ENCODE measurements at regions not wholly inside any gene's neighbourhood (a gene's known extent, or its start where the extent isn't known, plus 50 kb on each side); places are given as distances from the start of the nearest gene placed in this dataset.

DNA sequence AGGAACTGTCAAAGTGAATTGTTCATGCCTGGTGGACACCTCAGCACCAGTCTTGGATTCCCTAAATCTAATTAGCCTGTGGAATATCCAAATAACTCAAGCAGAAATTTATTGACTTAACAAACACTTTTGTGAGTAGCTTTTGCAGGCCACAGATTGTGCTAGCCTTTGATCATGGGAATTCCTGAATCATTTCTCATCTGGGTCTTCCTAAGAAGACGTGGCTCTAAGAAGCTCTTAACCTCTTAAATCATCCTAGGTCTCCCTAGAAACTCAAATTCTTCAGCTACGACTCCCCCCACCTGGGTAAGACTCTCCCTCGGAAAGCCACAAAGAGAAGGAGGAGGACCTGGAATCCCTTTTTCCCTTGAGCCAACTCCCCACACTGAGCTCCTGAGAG, 53.8 kb upstream of the PSEN2 start:
- no peak for DNase-seq

DNA sequence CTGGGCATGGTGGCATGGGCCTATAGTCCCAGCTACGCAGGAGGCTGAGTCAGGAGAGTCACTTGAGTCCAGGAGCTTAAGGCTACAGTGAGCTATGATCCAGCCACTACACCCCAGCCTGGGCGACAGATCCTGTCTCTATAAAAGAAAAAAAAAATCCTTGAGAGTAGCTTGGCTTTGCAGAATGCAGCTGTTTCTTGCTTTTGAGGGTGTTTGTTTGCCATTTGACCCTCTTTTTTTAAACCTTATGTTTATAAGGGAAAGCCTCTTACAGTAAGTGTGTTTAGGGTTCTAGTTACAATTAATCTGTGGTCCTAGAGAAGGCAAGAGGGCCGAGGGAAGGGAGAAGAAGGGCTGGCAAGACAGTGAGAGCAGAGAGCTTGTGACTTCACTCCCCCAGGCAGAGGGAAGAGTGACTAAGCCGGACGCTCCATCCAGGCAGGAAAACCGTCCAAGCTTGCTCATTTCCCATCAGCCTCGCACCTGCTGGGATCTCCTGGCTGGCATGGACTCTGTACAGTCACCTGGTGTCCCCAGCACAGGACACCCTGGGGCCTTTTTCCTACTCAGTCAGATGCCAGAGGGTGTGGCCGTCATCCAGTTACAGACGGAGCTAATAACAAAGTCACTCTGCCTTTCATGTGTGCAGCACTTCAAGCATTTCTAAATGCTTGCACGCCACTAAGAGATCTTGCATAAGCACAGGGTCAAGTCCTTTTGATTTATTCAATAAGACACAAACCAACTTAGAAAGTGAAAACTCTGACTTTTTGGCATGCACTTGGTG, 55.5 kb upstream of the PSEN2 start:
- DNase-seq: no peak

DNA sequence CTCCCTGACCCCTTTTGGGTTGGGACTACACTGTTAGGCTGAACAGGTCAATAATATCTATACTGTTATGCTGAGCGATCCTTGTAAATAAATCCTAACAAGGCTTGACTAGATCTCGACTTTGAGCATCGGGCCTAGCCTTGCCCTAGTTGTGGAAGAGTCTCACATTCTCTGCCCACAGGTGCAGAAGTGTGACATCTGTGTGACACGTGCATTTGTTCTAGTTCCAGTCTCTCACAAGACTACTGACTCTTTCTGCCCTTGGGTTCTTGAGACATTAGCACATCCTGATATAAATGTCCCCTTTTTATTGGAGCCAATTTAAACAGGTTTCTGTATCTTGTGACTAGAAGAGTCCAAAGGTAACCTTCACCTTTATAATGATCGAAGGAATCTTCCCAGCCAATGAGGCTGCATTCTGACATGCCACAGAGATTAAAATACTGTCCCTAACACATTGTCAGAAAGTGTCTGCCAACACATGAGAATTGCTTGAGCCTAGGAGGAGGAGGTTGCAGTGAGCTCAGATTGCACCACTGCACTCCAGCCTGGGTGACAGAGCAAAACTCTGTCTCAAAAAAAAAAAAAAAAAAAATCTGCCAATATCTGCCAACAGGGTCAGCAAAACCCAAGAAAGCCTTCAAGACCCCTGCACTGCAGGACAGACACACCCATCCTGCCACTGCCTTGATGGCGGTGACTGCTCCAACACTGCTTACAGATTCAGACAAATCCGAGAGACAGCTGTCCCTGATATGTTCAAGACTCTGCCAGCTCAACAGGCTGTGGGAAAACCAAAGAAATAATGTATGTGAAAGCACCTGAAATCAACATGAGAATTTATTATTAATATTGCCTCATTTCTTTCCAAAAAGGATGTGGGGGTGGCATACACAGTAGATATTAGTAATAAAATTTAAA, 56.5 kb upstream of the PSEN2 start:
- no peak for DNase-seq

DNA sequence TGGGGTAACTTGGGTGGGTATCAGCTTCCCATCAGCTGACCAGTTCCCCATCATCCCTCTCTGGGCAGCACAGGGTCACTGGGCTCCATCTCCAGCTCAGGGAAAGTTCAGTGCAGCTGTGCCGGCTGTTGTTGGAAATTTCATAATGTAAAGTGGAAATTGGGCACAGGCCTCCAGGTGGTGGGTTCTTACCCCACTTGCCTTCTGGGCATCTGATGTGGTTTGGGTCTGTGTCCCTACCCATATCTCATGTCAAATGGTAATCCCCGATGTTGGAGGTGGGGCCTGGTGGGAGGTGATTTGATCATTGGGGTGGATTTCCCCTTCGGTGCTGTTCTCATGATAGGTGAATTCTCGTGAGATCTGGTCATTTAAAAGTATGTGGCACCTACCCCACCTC, 59.7 kb upstream of the PSEN2 start:
- DNase-seq: no peak

DNA sequence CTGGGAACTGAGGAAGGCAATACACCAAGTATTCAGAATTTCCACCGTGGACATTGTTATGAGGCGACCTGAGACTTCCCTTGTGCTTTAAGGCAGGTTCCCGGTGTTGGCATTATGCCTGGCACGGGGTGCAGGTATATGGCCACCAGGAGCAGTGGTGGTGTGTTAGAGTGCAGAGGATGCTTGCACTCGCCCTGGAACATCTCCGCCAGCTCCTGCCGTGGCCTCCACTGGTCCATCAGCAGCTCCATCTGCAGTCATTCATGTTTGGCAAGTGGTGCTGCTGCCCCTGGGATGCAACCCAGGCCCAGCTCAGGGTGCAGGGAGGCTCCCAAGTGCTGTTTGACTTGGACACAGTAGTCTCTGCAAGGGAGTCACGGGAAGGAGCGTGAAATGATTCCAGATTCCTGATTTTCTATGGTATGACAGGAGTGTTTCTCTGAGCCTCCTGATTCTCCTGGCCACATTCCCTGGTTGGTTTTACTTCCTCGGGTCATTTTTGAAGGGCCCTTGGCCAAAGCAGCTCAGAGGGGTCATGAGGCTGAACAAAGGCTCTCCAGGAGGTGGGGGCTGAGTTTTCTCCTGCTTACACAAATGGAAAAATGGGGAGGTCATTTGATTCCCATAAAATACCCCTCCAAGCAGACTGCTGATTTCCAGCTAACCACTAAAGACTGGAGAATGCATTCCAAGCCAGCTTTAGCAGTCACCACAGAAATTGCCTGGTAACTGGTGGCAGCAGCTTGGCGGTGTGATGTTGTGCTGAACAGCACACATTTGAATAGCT, 60.4 kb upstream of the PSEN2 start:
- DNase-seq: no peak

DNA sequence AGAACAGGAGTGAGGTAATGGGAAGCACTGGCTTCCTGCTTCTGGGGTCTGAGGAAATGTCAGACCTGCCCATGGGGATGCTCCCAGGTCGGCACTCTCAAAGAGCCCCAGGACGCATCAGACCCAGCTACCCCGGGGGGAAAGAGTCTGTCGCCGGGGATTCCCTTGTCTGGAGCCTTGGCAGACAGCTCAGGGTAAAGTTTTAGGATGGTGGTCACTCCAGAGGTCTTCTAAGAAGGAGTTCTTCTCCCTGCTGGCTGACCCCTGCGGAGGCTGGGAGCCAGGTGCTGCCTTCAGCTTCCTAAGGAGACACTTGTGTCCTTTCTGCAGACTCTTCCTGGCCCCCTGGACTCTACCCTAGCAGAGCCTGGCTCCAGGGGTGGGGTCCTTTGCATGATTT, 61.9 kb upstream of the PSEN2 start:
- no peak for DNase-seq

DNA sequence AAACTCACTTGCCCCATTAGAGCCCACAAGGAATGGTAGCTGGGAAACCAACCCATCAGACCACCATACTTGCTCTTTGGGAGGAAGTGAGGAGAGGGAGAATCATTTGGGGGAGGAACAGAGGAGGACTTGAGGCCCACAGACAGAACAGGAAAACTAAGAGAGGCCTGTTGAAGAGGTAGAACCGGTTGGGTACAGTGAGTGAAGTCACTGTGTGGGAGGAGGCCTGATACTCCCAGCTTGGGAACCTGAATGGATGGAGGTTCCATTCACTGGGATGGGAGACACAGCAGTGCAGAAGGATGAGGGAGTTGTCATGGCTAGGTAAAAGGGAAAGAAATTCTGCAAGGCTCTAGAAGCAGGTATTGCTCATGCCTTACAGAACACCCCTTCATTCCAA, 63.4 kb upstream of the PSEN2 start:
- no peak for DNase-seq

DNA sequence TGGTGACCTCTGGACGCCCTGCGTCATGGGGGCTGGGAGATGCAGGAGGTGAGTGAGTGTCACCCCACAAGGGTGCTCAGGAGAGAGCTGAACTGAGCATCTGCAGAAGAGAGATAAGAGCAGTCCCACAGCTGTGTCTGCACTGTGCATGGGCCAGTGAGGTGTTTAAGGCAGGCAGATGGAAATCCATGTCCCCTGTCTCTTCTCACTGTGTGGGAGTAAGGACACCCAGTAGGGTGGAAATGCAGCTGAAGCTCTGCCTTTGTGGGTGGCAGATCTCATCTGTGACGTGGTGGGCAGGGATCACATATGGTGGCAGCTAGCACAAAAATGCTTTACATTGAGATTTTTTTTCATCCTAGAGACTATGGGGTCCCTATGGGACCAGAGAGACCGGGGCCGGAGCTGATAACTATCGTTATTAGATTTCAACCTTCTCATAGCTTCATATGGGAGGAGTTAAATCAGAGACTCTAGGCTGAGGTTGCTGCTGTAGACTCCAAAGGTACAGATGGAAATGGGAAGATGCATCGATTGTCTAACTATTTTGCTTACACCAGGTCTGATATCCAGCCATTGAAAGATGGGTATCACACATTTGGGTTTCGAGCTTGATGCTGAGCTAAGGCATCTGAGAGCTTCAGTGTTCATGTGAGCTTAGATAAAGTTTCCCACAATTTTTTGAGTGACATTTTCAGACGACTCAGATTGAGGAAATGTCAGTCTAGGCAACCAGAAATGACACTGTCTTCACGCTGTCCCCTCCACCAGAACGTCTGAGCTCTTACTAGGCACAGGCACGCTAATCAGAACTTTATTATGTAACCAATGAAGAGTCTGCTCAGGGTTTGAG, 65.3 kb upstream of the PSEN2 start:
- no peak for DNase-seq

- DNase-seq: no peak
Observed at GRCh38 chr1:226800763-226801380, 61.8 kb upstream of the ITPKB start.

DNA sequence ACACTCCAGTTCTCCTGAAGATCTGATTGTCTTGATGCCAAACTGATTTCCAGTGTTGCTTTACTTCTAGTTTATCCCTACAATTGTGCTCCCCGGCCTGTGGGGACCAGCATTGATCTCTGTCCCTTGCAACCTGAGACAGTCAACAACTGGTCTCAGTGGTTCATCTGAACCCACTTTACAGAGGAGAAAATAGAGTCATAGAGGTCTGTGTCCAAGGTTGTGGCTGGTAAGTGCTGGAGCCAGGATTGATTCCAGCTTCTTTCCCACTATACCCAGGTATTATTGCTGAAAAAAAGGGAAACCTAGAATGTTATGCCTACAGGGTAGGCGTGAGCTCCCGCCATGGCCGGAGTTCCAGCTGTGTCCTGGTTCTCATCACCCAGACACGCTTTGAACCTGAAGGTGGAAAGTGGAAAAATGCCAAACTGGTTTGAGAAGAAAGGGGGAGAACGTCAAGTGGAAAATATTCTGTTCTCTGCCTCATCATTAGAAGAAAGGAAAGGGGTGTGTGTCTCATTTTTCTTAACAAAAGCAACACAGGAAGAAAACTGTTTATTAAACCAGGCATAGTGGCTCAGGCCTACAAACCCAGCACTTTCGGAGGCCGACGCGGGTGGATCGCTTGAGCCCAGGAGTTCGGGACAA, 60.7 kb upstream of the ITPKB start:
- DNase-seq: no peak

GRCh38 chr1:226798427-226799411, 59.6 kb upstream of the ITPKB start:
- DNase-seq: peak; percentile 41

DNA sequence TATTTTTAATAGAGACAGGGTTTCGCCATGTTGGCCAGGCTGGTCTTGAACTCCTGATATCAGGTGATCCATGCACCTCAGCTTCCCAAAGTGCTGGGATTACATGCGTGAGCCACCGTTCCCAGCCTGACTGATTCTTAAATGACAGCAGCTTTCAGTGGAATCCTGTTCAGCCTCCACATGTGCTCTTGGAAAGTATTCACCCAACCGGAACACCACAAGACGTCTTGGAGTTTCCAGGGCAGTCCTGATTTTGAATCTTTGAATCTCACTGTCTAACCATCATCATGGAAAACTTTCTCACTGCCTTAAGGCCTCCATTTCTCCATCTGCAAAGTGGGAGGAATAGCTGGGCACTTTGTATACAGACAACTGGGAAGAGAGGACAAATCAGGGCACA, 58.1 kb upstream of the ITPKB start:
- DNase-seq: no peak

GRCh38 chr1:226793620-226794276, 54.7 kb upstream of the ITPKB start:
- DNase-seq: no peak

GRCh38 chr1:226792368-226792767, 53.3 kb upstream of the ITPKB start:
- no peak for DNase-seq

GRCh38 chr1:226790545-226791181, 51.6 kb upstream of the ITPKB start:
- no peak for DNase-seq

DNA sequence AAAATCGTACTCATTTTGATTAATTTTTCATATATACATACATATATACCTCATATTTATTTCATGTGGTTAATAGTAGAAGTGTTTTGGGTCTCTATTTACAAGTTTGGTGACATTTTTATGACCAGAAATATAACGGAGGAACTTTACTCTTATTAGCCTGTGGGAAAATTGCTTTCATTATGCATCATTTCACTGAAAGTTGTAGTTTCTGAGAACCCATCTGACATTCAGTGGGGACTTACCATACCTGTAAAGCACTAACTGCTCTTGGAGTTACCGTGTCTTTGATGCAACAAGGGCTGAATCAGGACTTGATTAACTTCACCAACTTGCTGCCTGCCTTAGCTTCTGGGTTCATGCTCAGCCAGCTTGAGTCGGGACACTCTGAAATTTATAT, 49.9 kb upstream of the ITPKB start:
- DNase-seq: no peak
